GM12875 (cell line): ENCODE measurements at regions not wholly inside any gene's neighbourhood (a gene's known extent, or its start where the extent isn't known, plus 50 kb on each side); places are given as distances from the start of the nearest gene placed in this dataset.

ENCODE experiments used
- H3K4me3 ChIP-seq: one replicate; pipeline ENCODE4 v1.5.1; 2011; ENCODE audit warnings: low read depth, low read length, control low read depth
- CTCF ChIP-seq: IDR thresholded peaks from 2 replicates; pipeline ENCODE4 v1.5.1; 2011; ENCODE audit warnings: low read depth, mild to moderate bottlenecking, control low read depth, inconsistent platforms, low read length, moderate library complexity, borderline replicate concordance; ENCODE audit not compliant: insufficient read depth

- H3K4me3 ChIP-seq = no peak overlapping the region
- no peak for TF ChIP-seq CTCF
Observed at GRCh38 chr18:40624959-40625358, 1330.1 kb upstream of the PIK3C3 start.

GRCh38 chr18:40613721-40614120 is 1341.3 kb upstream of the PIK3C3 start:
- no peak for TF ChIP-seq CTCF

GRCh38 chr18:40612356-40612755 is 1342.7 kb upstream of the PIK3C3 start:
- TF ChIP-seq CTCF = no peak
- no peak overlapping the region for H3K4me3 ChIP-seq

More at GRCh38 chr18:40613721-40614120, 1341.3 kb upstream of the PIK3C3 start:
- no peak overlapping the region for H3K4me3 ChIP-seq

GRCh38 chr18:40608226-40608625 is 1346.8 kb upstream of the PIK3C3 start:
- H3K4me3 ChIP-seq = no peak overlapping the region
- no peak for TF ChIP-seq CTCF

GRCh38 chr18:40607542-40608148 is 1347.4 kb upstream of the PIK3C3 start:
- H3K4me3 ChIP-seq = no peak overlapping the region
- TF ChIP-seq CTCF = no peak

- no peak overlapping the region for H3K4me3 ChIP-seq
- no peak for TF ChIP-seq CTCF
Observed at GRCh38 chr18:40606996-40607395, 1348.0 kb upstream of the PIK3C3 start.

GRCh38 chr18:40583671-40584070 is 1371.4 kb upstream of the PIK3C3 start:
- TF ChIP-seq CTCF = no peak
- H3K4me3 ChIP-seq = no peak overlapping the region
